Transverse colon (tissue), 4 donors: ENCODE measurements at regions not wholly inside any gene's neighbourhood (a gene's known extent, or its start where the extent isn't known, plus 50 kb on each side); places are given as distances from the start of the nearest gene placed in this dataset.

ENCODE experiments used
- DNase-seq: peaks from one replicate; pipeline ENCODE4 v3.0.0-alpha.2; 2019
- H3K27ac ChIP-seq, 4 donors: fragments of 200-600 bp; sonication (generic); 2 replicates each; pipeline ENCODE4 v1.5.1; 2016 to 2018; ENCODE audit warnings: inconsistent platforms in 4 of 4
- H3K27me3 ChIP-seq: fragments of 200-600 bp; sonication (generic); 2 replicates; pipeline ENCODE4 v1.5.1; 2017; ENCODE audit warnings: inconsistent platforms
- H3K36me3 ChIP-seq, 4 donors: fragments of 200-600 bp; sonication (generic); 2 replicates each; pipeline ENCODE4 v1.5.1; 2017 to 2019; ENCODE audit warnings: inconsistent platforms in 4 of 4
- H3K4me1 ChIP-seq, 4 donors: fragments of 200-600 bp; sonication (generic); 2 replicates each; pipeline ENCODE4 v1.5.1; 2017 to 2020; ENCODE audit warnings: inconsistent platforms in 4 of 4
- H3K4me3 ChIP-seq, 4 donors: fragments of 200-600 bp; sonication (generic); 1 replicate in 1 of 4; 2 replicates in 3 of 4; pipeline versions ENCODE4 v1.5.1 to v1.6.1; 2017 to 2019; ENCODE audit warnings: inconsistent platforms in 4 of 4
- H3K9me3 ChIP-seq, 2 donors: fragments of 200-600 bp; sonication (generic); 2 replicates each; pipeline ENCODE4 v1.5.1; 2017 to 2019; ENCODE audit warnings: inconsistent platforms in 2 of 2
- EP300 ChIP-seq: sonication (generic); formaldehyde crosslinking; IDR thresholded peaks from one replicate; pipeline ENCODE4 v1.6.1; 2017; ENCODE audit warnings: antibody characterized with exemption, low read depth
- POLR2A ChIP-seq: fragments of 450-650 bp; IDR thresholded peaks from one replicate; pipeline ENCODE4 v1.6.1; 2016; ENCODE audit warnings: antibody characterized with exemption, mild to moderate bottlenecking, moderate library complexity
- POLR2AphosphoS5 ChIP-seq, 3 donors: sonication (generic); formaldehyde crosslinking; IDR thresholded peaks; one replicate each; pipeline ENCODE4 v1.6.1; 2016; ENCODE audit warnings: antibody characterized with exemption in 3 of 3
- WGBS, 2 donors: methylation state at CpG; one replicate each; pipeline ENCODE4 v1.1.5; 2018; ENCODE audit warnings: low coverage in 1 of 2; 5-methylcytosine and 5-hydroxymethylcytosine counted together
- in situ Hi-C, 4 donors: fragments of 200-750 bp; cut with MboI; loops; one replicate each; pipeline versions ENCODE4 v1.15.0 to v1.15.1; 2017; ENCODE audit warnings: low sequenced_read_pairs in 3 of 4, low pct_ligation_motif_present in 1 of 4, low pct_unique_long_range_greater_than_20kb in 1 of 4
- intact Hi-C: fragments of 100-400 bp; cut with DNase I; formaldehyde crosslinking; loops from one replicate; pipeline ENCODE4 v1.15.1; 2023; ENCODE audit warnings: low total_unique reads
- TF ChIP-seq, protein P1 (sequence below), 5 experiments: fragments of 200-600 bp in 3 of 5; fragments of 450-650 bp in 2 of 5; sonication (generic) in 3 of 5; IDR thresholded peaks; 1 replicate in 2 of 5; 2 replicates in 3 of 5; pipeline ENCODE4 v1.5.1; 2016 to 2017; ENCODE audit warnings: antibody characterized with exemption in 5 of 5, inconsistent platforms in 3 of 5, mild to moderate bottlenecking in 2 of 5, moderate library complexity in 1 of 5

DNA sequence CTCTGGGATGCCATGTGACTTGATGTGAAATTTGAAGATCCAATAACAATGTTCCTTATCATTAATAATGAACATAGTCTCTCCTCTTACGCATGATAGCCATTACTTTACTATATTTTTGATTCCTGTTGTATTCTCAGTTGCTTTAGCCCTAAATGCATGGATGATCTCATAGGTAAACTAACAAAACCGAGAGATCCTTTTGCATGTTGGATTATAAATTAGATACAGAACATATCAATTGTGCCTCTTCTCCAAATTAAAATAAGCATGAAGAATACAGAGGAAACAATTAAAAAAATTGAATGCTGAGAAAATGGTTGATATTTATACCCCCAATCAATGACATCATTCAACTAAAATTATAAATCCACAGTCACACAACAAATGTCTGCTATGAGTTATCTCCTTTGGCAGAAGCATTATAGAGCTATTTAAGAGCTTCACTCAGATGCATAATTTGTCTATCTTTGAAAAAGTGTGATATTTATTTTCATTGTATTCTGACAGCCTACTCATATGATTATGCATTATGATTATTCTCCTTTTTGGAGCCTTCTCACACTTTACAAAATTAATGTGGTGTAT, 386.4 kb upstream of the STXBP6 start:
- intact Hi-C loops = no loop called here
- 55 to 65% methylated on average over 2 of the region's 2 CpGs for WGBS, 2 donors
- Histone ChIP-seq H3K27ac (no peak overlapping the region), H3K27me3 (no peaks in the 10 kb centered on the region), H3K9me3 (no peaks in the 10 kb centered on the region), H3K4me3 (no peak overlapping the region), H3K36me3 (no peaks in the 10 kb centered on the region), H3K4me1 (no peaks in the 10 kb centered on the region)
- TF ChIP-seq, protein P1, sequence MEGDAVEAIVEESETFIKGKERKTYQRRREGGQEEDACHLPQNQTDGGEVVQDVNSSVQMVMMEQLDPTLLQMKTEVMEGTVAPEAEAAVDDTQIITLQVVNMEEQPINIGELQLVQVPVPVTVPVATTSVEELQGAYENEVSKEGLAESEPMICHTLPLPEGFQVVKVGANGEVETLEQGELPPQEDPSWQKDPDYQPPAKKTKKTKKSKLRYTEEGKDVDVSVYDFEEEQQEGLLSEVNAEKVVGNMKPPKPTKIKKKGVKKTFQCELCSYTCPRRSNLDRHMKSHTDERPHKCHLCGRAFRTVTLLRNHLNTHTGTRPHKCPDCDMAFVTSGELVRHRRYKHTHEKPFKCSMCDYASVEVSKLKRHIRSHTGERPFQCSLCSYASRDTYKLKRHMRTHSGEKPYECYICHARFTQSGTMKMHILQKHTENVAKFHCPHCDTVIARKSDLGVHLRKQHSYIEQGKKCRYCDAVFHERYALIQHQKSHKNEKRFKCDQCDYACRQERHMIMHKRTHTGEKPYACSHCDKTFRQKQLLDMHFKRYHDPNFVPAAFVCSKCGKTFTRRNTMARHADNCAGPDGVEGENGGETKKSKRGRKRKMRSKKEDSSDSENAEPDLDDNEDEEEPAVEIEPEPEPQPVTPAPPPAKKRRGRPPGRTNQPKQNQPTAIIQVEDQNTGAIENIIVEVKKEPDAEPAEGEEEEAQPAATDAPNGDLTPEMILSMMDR (IDR thresholded peaks at IDR 0.05) = no peak
- TF ChIP-seq POLR2A (no peak), POLR2AphosphoS5 (IDR thresholded peaks at IDR 0.05) (no peak), EP300 (no peak)
- no peak for DNase-seq
- in situ Hi-C loops = no loop called here

DNA sequence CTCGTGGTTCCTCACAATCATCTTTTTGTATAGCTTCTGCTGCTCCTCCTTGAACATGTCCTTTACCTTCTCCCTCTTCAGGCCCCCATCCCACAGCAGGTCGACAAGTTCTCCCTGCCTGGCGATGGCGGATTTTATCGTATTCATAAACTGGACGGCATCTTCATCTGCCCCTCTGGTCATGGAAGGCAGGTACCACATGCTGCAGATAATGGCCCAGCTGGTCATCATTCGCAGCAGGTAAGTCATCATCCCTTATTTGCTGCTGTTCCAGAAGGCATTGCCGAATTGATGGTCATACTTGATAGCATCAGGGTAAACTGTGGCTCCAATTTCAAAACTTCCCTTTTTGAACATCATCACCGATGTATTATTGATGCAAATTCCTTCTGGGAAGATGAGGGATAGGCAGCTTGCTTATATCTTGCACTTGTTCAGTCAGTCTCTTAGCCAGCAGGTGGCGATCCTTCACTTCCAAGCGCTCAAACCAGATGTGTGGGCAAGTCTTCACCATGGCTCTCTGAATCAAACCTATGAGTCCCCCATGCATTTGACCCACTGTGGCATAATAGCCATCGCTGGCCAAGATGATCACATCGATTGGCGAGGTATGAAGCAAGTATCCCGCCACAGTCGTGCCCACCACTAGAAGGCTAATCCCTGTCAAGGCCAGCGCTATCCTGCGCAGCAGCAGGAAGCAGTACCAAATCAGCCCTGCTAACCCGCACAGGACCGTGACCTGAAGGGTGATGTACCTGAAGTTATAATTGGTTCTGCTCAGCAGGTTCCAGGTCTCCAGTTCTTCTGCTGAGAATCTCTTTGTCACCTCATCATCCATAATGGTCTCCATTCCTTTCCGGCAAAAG, 381.5 kb upstream of the STXBP6 start:
- in situ Hi-C loops = no loop called here
- intact Hi-C loops = no loop called here
- DNase-seq = peak; percentile 19
- H3K36me3 ChIP-seq = no peaks in the 10 kb centered on the region
- no peaks in the 10 kb centered on the region for H3K27me3 ChIP-seq
- no peak for TF ChIP-seq POLR2AphosphoS5 (IDR thresholded peaks at IDR 0.05)
- TF ChIP-seq, protein P1 (IDR thresholded peaks at IDR 0.05) = peak; percentile 12 to 39 (median 24)
- H3K27ac ChIP-seq = no peak overlapping the region
- no peak overlapping the region for H3K4me3 ChIP-seq
- H3K4me1 ChIP-seq = no peaks in the 10 kb centered on the region
- no peaks in the 10 kb centered on the region for H3K9me3 ChIP-seq
- 83 to 88% methylated on average over 8 to 21 of the region's 21 CpGs for WGBS, 2 donors

DNA sequence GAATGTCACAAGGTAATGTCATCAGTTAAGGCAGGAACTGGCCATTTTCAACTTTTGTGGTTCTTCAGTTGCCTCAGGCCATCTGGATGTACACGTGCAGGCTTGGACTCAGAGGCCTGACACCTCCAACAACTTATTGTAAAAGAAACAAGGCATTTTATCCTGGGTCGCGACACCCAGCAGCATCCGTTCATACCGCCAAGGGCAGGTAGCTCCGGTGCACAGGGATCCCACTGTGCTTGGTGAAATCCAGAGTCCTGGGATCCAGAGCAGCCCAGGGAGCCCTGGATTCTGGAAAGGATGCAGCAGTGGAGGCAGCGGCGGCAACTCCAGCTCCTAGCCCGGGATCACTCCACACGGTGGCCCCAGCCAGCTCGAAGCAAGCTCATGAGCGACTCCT, 380.9 kb upstream of the STXBP6 start:
- intact Hi-C loops = no loop called here
- 93% methylated on average over 12 of the region's 12 CpGs; no CpG with 5 or more reads in 1 of the 2 donors for WGBS, 2 donors
- in situ Hi-C loops = no loop called here

DNA sequence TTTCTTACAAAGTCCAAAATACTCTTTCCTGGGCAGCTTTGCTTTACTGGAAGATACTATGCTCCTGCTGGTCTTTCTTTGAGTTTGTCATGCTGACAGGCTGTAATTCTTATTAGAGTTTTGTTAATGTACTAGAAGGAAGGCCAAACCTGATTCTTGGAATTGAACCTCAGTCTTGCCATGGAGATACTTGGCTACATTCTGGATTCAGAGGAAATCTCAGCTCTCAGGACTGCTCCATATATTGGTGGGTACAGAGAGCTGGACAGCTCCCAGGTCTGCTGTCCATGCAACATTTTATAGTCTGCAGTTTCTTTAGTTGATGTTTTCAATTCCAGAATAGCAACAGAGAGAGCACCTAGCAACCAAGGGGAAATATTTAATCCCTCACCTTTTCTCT, 363.1 kb upstream of the STXBP6 start:
- H3K27me3 ChIP-seq = no peaks in the 10 kb centered on the region
- no peaks in the 10 kb centered on the region for H3K36me3 ChIP-seq
- no peak overlapping the region for H3K4me3 ChIP-seq
- no peaks in the 10 kb centered on the region for H3K9me3 ChIP-seq
- DNase-seq = no peak
- intact Hi-C loops (no loop called here), in situ Hi-C loops (loop anchor here in 3 of 4 donors (25.0 kb wide), 1 partner anchor 676 kb away; no protein-coding TSS in a partner anchor)
- no peak for TF ChIP-seq EP300
- no peaks in the 10 kb centered on the region for H3K4me1 ChIP-seq
- no peak overlapping the region for H3K27ac ChIP-seq

More for the DNA sequence above, 380.9 kb upstream of the STXBP6 start:
- Histone ChIP-seq H3K4me1 (no peaks in the 10 kb centered on the region), H3K27ac (no peak overlapping the region), H3K36me3 (no peaks in the 10 kb centered on the region), H3K9me3 (no peaks in the 10 kb centered on the region), H3K4me3 (no peak overlapping the region), H3K27me3 (no peaks in the 10 kb centered on the region)
- DNase-seq = no peak
- TF ChIP-seq POLR2A (no peak), EP300 (no peak), POLR2AphosphoS5 (IDR thresholded peaks at IDR 0.05) (no peak)
- TF ChIP-seq, protein P1 (IDR thresholded peaks at IDR 0.05) = no peak
